ENCODE measurements at regions not wholly inside any gene's neighbourhood (a gene's known extent, or its start where the extent isn't known, plus 50 kb on each side); places are given as distances from the start of the nearest gene placed in this dataset.

DNA sequence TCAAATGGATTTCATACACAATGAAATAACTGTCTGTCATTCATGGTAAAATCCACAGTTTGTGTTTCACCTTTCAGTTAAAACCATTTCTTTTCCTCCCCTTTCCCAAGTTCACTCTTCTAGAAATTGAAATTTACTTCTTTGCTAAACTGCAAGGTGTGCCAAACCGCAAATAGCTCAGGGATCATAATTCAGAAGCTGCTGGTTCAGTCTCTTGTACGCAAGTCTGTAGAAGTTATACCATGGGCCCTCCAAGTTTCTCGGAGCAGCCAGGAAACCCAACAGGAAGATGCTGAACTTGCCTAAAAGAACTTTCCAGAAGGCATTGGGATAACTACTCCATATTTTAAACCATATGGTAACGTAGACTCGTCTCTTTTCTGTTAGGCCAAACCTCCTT is 268.9 kb downstream of the FLRT2 start:
- no peak overlapping the region for H3K4me2 ChIP-seq (ENCODE audit: low read length)
- H3F3A ChIP-seq (ENCODE audit: control insufficient read depth, insufficient read depth), result no peaks in the 10 kb centered on the region
- no peak for TF ChIP-seq EZH2phosphoT487 (IDR thresholded peaks at IDR 0.05; ENCODE audit: borderline replicate concordance, low read length)
- TF ChIP-seq, protein P1, sequence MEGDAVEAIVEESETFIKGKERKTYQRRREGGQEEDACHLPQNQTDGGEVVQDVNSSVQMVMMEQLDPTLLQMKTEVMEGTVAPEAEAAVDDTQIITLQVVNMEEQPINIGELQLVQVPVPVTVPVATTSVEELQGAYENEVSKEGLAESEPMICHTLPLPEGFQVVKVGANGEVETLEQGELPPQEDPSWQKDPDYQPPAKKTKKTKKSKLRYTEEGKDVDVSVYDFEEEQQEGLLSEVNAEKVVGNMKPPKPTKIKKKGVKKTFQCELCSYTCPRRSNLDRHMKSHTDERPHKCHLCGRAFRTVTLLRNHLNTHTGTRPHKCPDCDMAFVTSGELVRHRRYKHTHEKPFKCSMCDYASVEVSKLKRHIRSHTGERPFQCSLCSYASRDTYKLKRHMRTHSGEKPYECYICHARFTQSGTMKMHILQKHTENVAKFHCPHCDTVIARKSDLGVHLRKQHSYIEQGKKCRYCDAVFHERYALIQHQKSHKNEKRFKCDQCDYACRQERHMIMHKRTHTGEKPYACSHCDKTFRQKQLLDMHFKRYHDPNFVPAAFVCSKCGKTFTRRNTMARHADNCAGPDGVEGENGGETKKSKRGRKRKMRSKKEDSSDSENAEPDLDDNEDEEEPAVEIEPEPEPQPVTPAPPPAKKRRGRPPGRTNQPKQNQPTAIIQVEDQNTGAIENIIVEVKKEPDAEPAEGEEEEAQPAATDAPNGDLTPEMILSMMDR (IDR thresholded peaks at IDR 0.05; ENCODE audit: low read depth, low read length, poor library complexity, severe bottlenecking), result no peak
- H3K9me3 ChIP-seq (ENCODE audit: control insufficient read depth, insufficient read depth, low read length), result no peaks in the 10 kb centered on the region
- H3K27ac ChIP-seq (ENCODE audit: low read depth, low read length), result no peak overlapping the region
- H3K79me2 ChIP-seq (ENCODE audit: control insufficient read depth, low read length), result no peaks in the 10 kb centered on the region
- H3K4me1 ChIP-seq (ENCODE audit: control insufficient read depth, low read length), result no peaks in the 10 kb centered on the region
- no peaks in the 10 kb centered on the region for H3K36me3 ChIP-seq (ENCODE audit: control insufficient read depth, low read length)
- H3K4me3 ChIP-seq (ENCODE audit: low read length), result no peak overlapping the region
- no peaks in the 10 kb centered on the region for H4K20me1 ChIP-seq (ENCODE audit: control insufficient read depth, insufficient read depth, low read depth, low read length)
- H3K27me3 ChIP-seq (ENCODE audit: control insufficient read depth, low read length), result no peaks in the 10 kb centered on the region
- H3K9me2 ChIP-seq (replicated peaks; ENCODE audit: control insufficient read depth, low read length), result no peaks in the 10 kb centered on the region

DNA sequence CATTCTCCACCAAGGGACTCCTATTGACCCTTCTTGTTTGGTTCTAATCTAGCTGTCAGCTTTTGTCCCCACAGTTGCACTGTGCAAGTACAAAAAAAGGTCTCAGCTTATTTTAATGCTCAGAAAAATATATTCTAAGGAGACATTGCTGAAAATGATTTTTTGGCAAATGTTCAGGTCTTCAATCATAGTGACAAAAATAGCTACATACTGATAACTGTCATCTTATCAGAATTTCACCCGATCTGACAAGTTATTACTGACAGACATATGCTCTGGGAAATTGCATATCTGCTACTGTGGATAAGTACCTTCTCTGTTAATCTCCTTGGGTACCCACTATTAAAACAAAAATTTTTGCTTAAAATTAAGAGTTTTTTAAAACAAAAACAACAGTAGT is 263.6 kb downstream of the FLRT2 start:
- Histone ChIP-seq H3K4me1 (ENCODE audit: control insufficient read depth, low read length) (no peaks in the 10 kb centered on the region), H3F3A (ENCODE audit: control insufficient read depth, insufficient read depth) (no peaks in the 10 kb centered on the region), H3K9me2 (replicated peaks; ENCODE audit: control insufficient read depth, low read length) (no peaks in the 10 kb centered on the region), H3K4me2 (ENCODE audit: low read length) (no peak overlapping the region), H3K9me3 (ENCODE audit: control insufficient read depth, insufficient read depth, low read length) (no peaks in the 10 kb centered on the region), H3K27ac (ENCODE audit: low read depth, low read length) (no peak overlapping the region), H3K27me3 (ENCODE audit: control insufficient read depth, low read length) (no peaks in the 10 kb centered on the region), H3K79me2 (ENCODE audit: control insufficient read depth, low read length) (no peaks in the 10 kb centered on the region), H3K4me3 (ENCODE audit: low read length) (no peak overlapping the region), H4K20me1 (ENCODE audit: control insufficient read depth, insufficient read depth, low read depth, low read length) (no peaks in the 10 kb centered on the region), H3K36me3 (ENCODE audit: control insufficient read depth, low read length) (no peaks in the 10 kb centered on the region)
- TF ChIP-seq, protein P1 (IDR thresholded peaks at IDR 0.05; ENCODE audit: low read depth, low read length, poor library complexity, severe bottlenecking), result no peak
- no peak for TF ChIP-seq EZH2phosphoT487 (IDR thresholded peaks at IDR 0.05; ENCODE audit: borderline replicate concordance, low read length)

DNA sequence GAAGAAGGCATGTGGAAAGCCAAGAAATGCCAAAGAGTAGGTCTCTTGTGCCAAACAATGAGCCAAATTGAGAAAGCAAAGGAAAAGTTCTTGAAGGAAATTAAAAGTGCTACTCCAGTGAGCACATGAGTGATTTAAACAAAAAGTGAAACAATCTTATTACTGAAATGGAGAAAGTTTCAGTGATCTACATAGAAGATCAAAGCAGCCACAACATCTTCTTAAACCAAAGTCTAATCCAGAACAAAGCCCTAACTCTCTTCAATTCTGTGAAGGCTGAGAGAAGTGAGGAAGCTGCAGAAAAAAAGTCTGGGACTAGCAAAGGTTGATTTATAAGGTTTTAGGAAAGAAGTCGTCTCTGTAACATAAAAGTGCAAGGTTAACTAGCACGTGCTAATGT is 259.6 kb downstream of the FLRT2 start:
- Histone ChIP-seq H3K4me2 (ENCODE audit: low read length) (no peak overlapping the region), H3K36me3 (ENCODE audit: control insufficient read depth, low read length) (no peaks in the 10 kb centered on the region), H3K27me3 (ENCODE audit: control insufficient read depth, low read length) (no peaks in the 10 kb centered on the region), H3F3A (ENCODE audit: control insufficient read depth, insufficient read depth) (no peaks in the 10 kb centered on the region), H3K4me3 (ENCODE audit: low read length) (no peak overlapping the region), H3K27ac (ENCODE audit: low read depth, low read length) (no peak overlapping the region), H3K9me3 (ENCODE audit: control insufficient read depth, insufficient read depth, low read length) (no peaks in the 10 kb centered on the region), H3K4me1 (ENCODE audit: control insufficient read depth, low read length) (no peaks in the 10 kb centered on the region), H3K79me2 (ENCODE audit: control insufficient read depth, low read length) (no peaks in the 10 kb centered on the region), H3K9me2 (replicated peaks; ENCODE audit: control insufficient read depth, low read length) (no peaks in the 10 kb centered on the region), H4K20me1 (ENCODE audit: control insufficient read depth, insufficient read depth, low read depth, low read length) (no peaks in the 10 kb centered on the region)
- TF ChIP-seq, protein P1 (IDR thresholded peaks at IDR 0.05; ENCODE audit: low read depth, low read length, poor library complexity, severe bottlenecking), result no peak
- TF ChIP-seq EZH2phosphoT487 (IDR thresholded peaks at IDR 0.05; ENCODE audit: borderline replicate concordance, low read length), result no peak
